HUES64 (cell line): ENCODE measurements at regions not wholly inside any gene's neighbourhood (a gene's known extent, or its start where the extent isn't known, plus 50 kb on each side); places are given as distances from the start of the nearest gene placed in this dataset.

Experiments
- H3K27ac ChIP-seq: 2 replicates; pipeline ENCODE4 v1.7.0; 2013; ENCODE audit warnings: low read depth, low read length, inconsistent platforms
- H3K27me3 ChIP-seq: 2 replicates; pipeline ENCODE4 v1.6.1; 2013; ENCODE audit warnings: mild to moderate bottlenecking, low read length; ENCODE audit not compliant: insufficient read depth
- H3K36me3 ChIP-seq: 2 replicates; pipeline ENCODE4 v1.6.1; 2013; ENCODE audit warnings: mild to moderate bottlenecking, low read length; ENCODE audit not compliant: insufficient read depth
- H3K4me1 ChIP-seq: 2 replicates; pipeline ENCODE4 v1.6.1; 2013; ENCODE audit warnings: mild to moderate bottlenecking, low read length, moderate library complexity; ENCODE audit not compliant: insufficient read depth
- H3K4me3 ChIP-seq: 2 replicates; pipeline ENCODE4 v1.5.1; 2013; ENCODE audit warnings: mild to moderate bottlenecking, low read length, moderate library complexity
- H3K9ac ChIP-seq: 2 replicates; pipeline ENCODE4 v1.6.1; 2013; ENCODE audit warnings: mild to moderate bottlenecking, low read depth, low read length
- H3K9me3 ChIP-seq: 2 replicates; pipeline ENCODE4 v1.6.1; 2013; ENCODE audit warnings: low read depth, low read length; ENCODE audit not compliant: insufficient read depth
- WGBS: fragments of 150-250, 120-280 bp; methylation state at CpG from one replicate; pipeline ENCODE4 v1.1.7; 2013; ENCODE audit warnings: missing lambda C conversion rate; 5-methylcytosine and 5-hydroxymethylcytosine counted together

DNA sequence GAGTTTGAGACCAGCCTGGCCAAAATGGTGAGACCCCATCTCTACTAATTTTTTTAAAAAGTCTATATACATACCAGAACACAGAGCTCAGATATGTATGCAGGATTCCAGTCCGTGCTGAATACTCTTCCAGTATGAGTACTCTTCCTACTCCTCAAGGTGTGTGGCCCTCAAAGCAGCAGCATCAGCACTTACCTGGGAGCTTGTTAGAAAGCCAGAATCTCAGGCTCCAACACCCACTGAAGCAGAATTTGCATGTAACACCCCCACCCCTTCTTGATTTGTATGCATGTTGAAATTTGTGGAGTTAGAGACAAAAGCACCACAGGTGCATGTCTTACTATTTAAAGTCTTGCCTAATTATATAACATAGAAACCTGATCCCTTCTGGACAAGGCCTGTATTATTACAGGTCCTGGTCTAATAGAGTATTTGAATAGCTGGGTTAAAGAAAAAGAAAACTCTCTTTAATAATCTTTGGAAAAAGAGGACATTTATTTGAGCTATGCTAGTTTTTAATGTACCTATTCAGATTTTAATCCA is 50.3 kb upstream of the NFE2L2 start:
- 77% methylated on average over 1 of the region's 1 CpG for WGBS
- H3K9me3 ChIP-seq, result no peaks in the 10 kb centered on the region
- H3K9ac ChIP-seq, result no peak overlapping the region
- H3K27ac ChIP-seq, result no peak overlapping the region
- H3K36me3 ChIP-seq, result no peaks in the 10 kb centered on the region
- H3K27me3 ChIP-seq, result no peaks in the 10 kb centered on the region
- H3K4me1 ChIP-seq, result peaks cover 13% of the 10 kb centered on the region; the same call in 1 of the 2 replicates
- no peak overlapping the region for H3K4me3 ChIP-seq

DNA sequence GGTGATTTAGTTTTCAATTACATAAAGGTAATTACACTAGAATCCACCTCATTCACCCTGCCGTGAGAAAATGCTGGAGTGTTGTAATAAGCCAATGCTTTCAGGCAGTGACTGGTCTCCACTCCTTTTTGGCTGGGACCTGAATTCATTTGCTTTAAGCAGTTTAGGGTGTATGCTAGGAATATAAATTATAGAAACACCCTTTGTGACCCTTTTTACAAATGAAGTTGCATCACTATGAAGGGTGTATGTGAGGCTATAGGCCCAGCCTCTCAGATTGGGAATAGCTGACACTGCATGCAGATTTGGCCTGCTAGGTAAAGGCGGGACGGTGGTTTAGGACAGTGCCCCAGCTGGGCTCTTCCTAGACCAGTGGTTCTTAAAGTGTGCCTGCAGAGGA is 50.8 kb upstream of the NFE2L2 start:
- H3K27ac ChIP-seq, result no peak overlapping the region
- no peak overlapping the region for H3K4me3 ChIP-seq
- no peaks in the 10 kb centered on the region for H3K9me3 ChIP-seq
- H3K4me1 ChIP-seq, result peaks cover 13% of the 10 kb centered on the region; the same call in 1 of the 2 replicates
- no peak overlapping the region for H3K9ac ChIP-seq
- no peaks in the 10 kb centered on the region for H3K27me3 ChIP-seq
- H3K36me3 ChIP-seq, result no peaks in the 10 kb centered on the region
- 49% methylated on average over 3 of the region's 3 CpGs for WGBS

DNA sequence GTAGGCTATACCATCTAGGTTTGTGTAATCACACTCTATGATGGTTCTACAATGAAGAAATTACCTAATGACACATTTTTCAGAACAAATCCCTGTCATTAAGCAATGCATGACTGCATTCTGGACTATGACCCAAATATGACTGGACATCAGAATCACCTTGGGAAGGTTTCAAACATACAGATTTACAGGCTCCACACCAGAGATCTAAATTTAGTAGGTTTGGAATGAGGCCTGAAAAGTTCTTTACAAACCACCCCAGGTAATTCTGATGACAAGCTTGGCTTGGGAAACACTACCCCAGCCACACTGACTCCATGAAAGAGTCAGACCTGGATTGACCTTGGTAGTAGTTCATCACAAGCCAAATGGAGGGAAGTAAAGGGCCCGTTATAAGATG is 52.2 kb upstream of the NFE2L2 start:
- H3K36me3 ChIP-seq, result no peaks in the 10 kb centered on the region
- H3K9ac ChIP-seq, result no peak overlapping the region
- no peaks in the 10 kb centered on the region for H3K9me3 ChIP-seq
- no peak overlapping the region for H3K4me3 ChIP-seq
- 100% methylated on average over 1 of the region's 1 CpG for WGBS
- no peak overlapping the region for H3K27ac ChIP-seq
- peaks cover 13% of the 10 kb centered on the region; the same call in 1 of the 2 replicates for H3K4me1 ChIP-seq
- no peaks in the 10 kb centered on the region for H3K27me3 ChIP-seq

DNA sequence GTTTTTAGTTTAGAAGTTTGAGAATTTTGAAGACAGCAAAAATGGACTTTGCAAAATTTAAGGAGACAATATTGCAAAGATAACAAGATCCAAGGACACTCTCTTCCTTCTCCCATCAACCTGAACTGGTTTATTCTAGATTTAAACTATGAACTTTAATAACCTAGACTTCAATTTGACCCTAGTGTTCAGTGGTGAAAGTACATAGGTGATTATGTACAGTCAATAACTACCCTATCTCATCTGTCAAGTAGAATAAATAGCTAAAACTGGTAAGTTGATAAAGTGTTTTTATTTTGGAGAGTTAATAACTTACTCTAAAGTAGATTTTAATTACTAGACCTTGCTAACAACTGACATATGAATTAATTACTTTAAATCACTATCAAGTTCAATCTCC is 52.9 kb upstream of the NFE2L2 start:
- no peak overlapping the region for H3K27ac ChIP-seq
- no peak overlapping the region for H3K4me3 ChIP-seq
- H3K27me3 ChIP-seq, result no peaks in the 10 kb centered on the region
- H3K36me3 ChIP-seq, result no peaks in the 10 kb centered on the region
- no peaks in the 10 kb centered on the region for H3K9me3 ChIP-seq
- H3K4me1 ChIP-seq, result peaks cover 13% of the 10 kb centered on the region; the same call in 1 of the 2 replicates
- H3K9ac ChIP-seq, result no peak overlapping the region

DNA sequence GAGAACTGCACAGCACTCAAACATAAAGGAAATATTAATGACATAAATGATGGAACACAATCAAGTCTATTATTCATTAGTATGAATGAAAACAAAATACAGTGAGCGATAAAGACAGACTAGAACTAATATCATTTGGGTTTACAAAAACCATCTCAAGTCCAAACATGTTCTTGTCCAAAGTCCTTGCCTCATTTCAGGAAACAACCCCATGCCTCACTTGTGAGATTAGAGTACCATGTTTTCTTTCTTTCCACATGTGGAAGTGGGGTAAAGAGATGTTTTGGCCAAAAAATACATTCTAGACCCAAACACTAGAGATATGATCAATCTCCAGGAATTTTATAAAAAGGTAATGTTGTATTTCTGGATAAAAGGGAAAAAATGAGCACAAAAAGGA is 53.3 kb upstream of the NFE2L2 start:
- Histone ChIP-seq H3K4me3 (no peak overlapping the region), H3K9ac (no peak overlapping the region), H3K4me1 (peaks cover 13% of the 10 kb centered on the region; the same call in 1 of the 2 replicates), H3K36me3 (no peaks in the 10 kb centered on the region), H3K27me3 (no peaks in the 10 kb centered on the region), H3K27ac (no peak overlapping the region), H3K9me3 (no peaks in the 10 kb centered on the region)
- 92% methylated on average over 1 of the region's 1 CpG for WGBS

DNA sequence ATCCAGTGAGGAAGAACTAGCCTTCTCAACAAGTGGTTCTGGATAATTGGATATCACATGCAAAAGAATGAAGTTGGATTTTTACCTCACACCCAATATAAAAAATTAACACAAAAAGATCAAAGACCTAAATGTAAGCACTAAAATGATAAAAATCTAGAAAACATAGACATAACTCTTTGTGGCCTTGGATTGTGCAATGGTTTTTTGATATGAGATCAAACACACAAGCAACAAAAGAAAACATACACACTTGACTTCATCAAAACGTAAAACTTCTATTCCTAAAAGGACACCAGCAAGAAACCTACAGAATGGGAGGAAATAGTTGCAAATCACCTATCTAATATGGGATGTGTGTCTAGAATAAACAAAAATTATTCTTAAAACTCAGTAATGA is 54.1 kb upstream of the NFE2L2 start:
- Histone ChIP-seq H3K4me3 (no peak overlapping the region), H3K27me3 (no peaks in the 10 kb centered on the region), H3K4me1 (peaks cover 13% of the 10 kb centered on the region; the same call in 1 of the 2 replicates), H3K27ac (no peak overlapping the region), H3K36me3 (no peaks in the 10 kb centered on the region), H3K9me3 (no peaks in the 10 kb centered on the region), H3K9ac (no peak overlapping the region)
- no CpG with 5 or more reads among the region's 1 CpG for WGBS

DNA sequence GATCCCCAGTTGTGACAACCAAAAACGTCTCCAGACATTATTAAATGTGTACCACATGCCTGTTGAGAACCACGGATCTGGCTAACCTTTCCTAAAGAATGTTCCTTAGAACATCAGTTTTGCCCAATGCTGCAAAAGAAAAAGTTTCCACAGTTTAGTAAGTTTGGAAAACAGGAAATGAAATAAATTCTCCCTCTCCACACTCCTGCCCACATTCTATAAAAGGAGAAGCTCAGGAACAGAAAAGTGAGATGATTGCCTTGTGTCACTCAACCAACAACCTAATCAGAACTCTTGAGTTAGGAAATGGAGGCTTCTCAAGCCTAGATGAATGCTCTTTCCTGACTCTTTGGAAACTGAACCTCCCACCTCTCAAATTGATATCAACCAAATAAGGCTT is 56.1 kb upstream of the NFE2L2 start:
- Histone ChIP-seq H3K9me3 (no peaks in the 10 kb centered on the region), H3K4me1 (no peaks in the 10 kb centered on the region), H3K27ac (no peak overlapping the region), H3K4me3 (no peak overlapping the region), H3K27me3 (no peaks in the 10 kb centered on the region), H3K36me3 (no peaks in the 10 kb centered on the region), H3K9ac (no peak overlapping the region)
- 82% methylated on average over 2 of the region's 2 CpGs for WGBS

DNA sequence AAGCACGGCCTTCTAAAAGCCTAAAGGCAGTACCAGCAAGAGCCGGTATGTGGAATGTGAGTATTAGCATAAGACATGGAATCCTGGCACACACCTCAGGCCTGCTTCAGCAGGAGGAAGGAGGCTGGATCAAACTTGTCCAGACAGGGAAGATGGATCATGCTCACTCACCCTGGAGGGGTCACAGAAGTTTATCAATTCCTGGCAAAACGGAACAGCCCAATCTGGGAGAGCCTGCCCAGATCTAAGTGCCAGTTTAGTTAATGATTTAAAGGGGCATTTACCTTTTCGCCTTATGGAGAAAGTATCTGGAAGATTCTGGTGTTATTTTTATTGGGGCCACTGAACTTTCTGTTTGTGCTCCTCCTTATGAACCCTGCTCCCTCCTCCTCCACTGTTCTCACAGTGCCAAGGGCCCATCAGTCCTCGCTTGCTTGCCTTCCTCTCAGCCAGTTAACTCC is 58.3 kb upstream of the NFE2L2 start:
- no peak overlapping the region for H3K27ac ChIP-seq
- H3K4me3 ChIP-seq, result no peak overlapping the region
- H3K9ac ChIP-seq, result no peak overlapping the region
- H3K4me1 ChIP-seq, result no peaks in the 10 kb centered on the region
- no peaks in the 10 kb centered on the region for H3K36me3 ChIP-seq
- H3K27me3 ChIP-seq, result no peaks in the 10 kb centered on the region
- no peaks in the 10 kb centered on the region for H3K9me3 ChIP-seq
- WGBS, result 78% methylated on average over 5 of the region's 5 CpGs

DNA sequence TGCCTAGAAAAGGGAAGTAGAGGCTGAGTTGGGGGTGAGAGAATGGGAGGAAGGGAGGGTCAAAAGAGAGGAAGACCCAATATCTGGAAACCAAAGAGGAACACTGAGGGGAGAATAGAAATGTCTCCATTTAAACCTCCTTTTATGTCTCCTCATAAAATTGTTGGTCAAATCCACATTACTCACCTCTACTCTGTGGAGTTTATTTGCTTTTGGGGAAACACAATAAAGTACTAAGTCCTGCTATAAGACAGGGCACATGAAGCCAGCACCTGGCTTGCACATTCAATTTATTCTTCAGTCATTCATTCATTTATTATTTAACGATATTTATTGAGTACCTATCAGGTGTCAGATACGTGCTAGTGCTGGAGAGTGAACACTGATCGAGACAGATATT is 60.3 kb upstream of the NFE2L2 start:
- Histone ChIP-seq H3K9me3 (no peaks in the 10 kb centered on the region), H3K27ac (no peak overlapping the region), H3K9ac (no peak overlapping the region), H3K4me1 (no peaks in the 10 kb centered on the region), H3K4me3 (no peak overlapping the region), H3K27me3 (no peaks in the 10 kb centered on the region), H3K36me3 (no peaks in the 10 kb centered on the region)
- WGBS, result 96% methylated on average over 3 of the region's 3 CpGs

DNA sequence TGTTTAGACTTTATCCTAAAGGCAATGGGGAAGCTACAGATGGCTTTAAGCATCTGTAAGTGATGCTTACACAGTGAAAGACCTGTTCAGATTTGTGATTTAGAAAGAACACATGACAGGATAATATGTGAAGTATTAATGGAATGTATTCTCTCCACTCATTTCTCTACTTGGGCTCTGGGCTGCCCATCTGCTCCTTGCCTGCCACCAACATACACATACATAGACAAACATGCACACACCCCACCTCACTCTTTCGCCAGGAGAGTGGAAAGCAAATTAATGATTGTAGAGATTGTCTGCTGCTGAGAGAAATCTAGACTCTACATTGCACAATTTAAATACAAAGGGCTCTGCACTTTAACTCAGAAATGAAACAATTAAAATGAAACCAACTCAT is 61.0 kb upstream of the NFE2L2 start:
- Histone ChIP-seq H3K4me3 (no peak overlapping the region), H3K36me3 (no peaks in the 10 kb centered on the region), H3K27me3 (no peaks in the 10 kb centered on the region), H3K27ac (no peak overlapping the region), H3K9ac (no peak overlapping the region), H3K4me1 (no peaks in the 10 kb centered on the region), H3K9me3 (no peaks in the 10 kb centered on the region)
- WGBS, result no CpG with 5 or more reads among the region's 1 CpG

DNA sequence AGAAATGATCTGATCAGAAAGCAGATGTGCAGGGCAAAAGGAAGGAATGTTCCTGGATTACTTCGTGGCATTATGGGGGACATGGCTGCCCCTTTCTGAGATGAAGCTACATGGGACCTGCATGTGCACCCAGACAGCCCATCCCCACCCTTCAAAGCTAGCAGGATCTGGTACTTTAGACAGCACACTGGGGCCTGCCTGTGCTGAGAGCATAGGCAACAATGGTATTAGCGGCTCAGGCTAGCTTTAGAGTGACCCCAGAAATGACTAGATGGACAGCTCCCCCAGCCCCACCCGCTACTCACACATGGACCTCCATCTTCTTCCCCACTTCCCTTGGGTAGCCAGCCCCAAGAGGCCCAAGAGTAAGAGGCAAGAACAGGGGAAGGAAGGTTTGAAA is 61.5 kb upstream of the NFE2L2 start:
- Histone ChIP-seq H3K27me3 (no peaks in the 10 kb centered on the region), H3K9me3 (no peaks in the 10 kb centered on the region), H3K36me3 (no peaks in the 10 kb centered on the region), H3K9ac (no peak overlapping the region), H3K4me3 (no peak overlapping the region), H3K4me1 (no peaks in the 10 kb centered on the region), H3K27ac (no peak overlapping the region)
- WGBS, result 87% methylated on average over 3 of the region's 3 CpGs

DNA sequence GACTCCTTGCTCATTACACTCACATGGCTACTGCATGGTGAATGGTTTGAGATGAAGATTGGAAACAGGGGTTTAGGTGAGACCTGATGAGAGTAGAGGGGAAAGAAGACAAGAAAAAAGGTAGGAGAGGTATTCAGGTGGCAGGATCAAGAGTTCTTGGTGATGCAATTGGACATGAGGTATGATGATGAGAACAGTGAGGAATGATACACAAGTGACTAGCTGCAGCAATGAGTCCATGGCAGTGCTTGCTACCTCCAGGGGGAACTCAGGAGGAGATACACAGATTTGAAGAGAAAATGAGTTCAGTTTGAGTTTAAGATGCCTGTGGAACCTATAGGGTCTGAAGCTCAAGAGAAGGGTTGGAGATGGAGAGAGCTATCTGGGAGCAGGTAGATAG is 62.1 kb upstream of the NFE2L2 start:
- peaks cover 2% of the 10 kb centered on the region; the same call in 1 of the 2 replicates for H3K4me1 ChIP-seq
- H3K27me3 ChIP-seq, result no peaks in the 10 kb centered on the region
- H3K9ac ChIP-seq, result no peak overlapping the region
- no peak overlapping the region for H3K4me3 ChIP-seq
- H3K36me3 ChIP-seq, result no peaks in the 10 kb centered on the region
- H3K9me3 ChIP-seq, result no peaks in the 10 kb centered on the region
- H3K27ac ChIP-seq, result no peak overlapping the region
